ENCODE measurements at regions not wholly inside any gene's neighbourhood (a gene's known extent, or its start where the extent isn't known, plus 50 kb on each side); places are given as distances from the start of the nearest gene placed in this dataset.
"Not testable (repeated sequence)": the region's sequence is repeated elsewhere in the genome, so short reads cannot be mapped to it uniquely, and the experiment has no call there.

DNA sequence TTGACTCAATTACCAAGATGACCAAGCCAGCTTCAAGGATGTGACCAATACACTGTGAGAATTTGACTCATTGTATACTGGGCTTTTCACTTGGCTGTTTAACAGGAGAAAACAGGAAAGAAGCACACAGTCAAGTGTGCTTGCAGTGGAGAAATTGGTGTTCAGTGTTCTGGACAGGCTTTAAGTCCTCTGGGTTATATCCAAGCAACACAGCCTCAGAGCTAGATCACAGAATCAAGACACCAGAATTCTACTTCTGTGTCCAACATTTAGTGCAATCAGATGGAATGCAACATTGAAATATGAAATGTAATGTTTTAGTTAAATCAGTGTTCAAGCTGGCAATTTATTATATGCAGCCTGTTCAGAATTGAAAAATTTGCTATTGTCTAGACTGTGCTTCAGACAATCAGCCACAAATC is 694.4 kb downstream of the LTN1 start:
- Histone ChIP-seq H3K79me2 (ENCODE audit: low read length) (no peaks in the 10 kb centered on the region), H3K4me1 (ENCODE audit: low read length) (0 out of 2 replicates have a peak, but pooled peaks cover 4% of the 10 kb centered on the region), H3K36me3 (ENCODE audit: insufficient read depth, low read length) (no peaks in the 10 kb centered on the region), H3K27me3 (ENCODE audit: low read length) (no peaks in the 10 kb centered on the region), H4K20me1 (ENCODE audit: insufficient read depth, low read depth, low read length) (no peaks in the 10 kb centered on the region), H2AFZ (ENCODE audit: low read length) (no peak overlapping the region), H3K4me3 (ENCODE audit: low read length) (no peak overlapping the region), H3K9ac (ENCODE audit: low read length) (no peak overlapping the region), H3K9me3 (ENCODE audit: low read length) (no peaks in the 10 kb centered on the region), H3K9me2 (replicated peaks; ENCODE audit: insufficient read depth, low read length) (no peaks in the 10 kb centered on the region), H3K4me2 (ENCODE audit: low read depth, low read length, poor library complexity, severe bottlenecking) (no peak overlapping the region), H3K27ac (ENCODE audit: low read length) (no peak overlapping the region)
- DNase-seq, result no peak

DNA sequence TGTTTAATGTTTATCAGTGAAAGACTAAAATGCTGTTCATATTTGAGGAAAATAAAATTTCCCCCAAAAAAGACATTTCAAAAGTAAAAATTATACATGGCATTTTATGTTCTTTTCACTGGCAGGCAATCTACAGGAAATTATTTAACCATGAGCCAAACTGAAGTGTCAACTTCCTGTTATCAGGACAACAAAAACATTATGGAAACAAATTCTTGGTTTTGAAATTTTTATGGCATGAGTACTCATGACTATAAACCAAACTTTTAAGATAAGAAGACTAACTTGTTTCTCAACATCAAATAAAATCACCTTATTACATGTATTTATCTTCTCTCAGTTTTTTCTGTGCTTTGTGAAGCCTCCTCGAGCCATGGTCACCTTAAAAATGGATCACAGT is 698.6 kb downstream of the LTN1 start:
- H3K9me2 ChIP-seq (replicated peaks; ENCODE audit: insufficient read depth, low read length), result no peaks in the 10 kb centered on the region
- H3K79me2 ChIP-seq (ENCODE audit: low read length), result no peaks in the 10 kb centered on the region
- H4K20me1 ChIP-seq (ENCODE audit: insufficient read depth, low read depth, low read length), result no peaks in the 10 kb centered on the region
- no peaks in the 10 kb centered on the region; the same call in 1 of the 2 replicates for H3K27me3 ChIP-seq (ENCODE audit: low read length)
- DNase-seq, result no peak
- no peak overlapping the region for H3K9ac ChIP-seq (ENCODE audit: low read length)
- no peaks in the 10 kb centered on the region for H3K4me1 ChIP-seq (ENCODE audit: low read length)
- no peaks in the 10 kb centered on the region for H3K9me3 ChIP-seq (ENCODE audit: low read length)
- H3K4me3 ChIP-seq (ENCODE audit: low read length), result no peak overlapping the region
- H3K4me2 ChIP-seq (ENCODE audit: low read depth, low read length, poor library complexity, severe bottlenecking), result no peak overlapping the region
- H3K36me3 ChIP-seq (ENCODE audit: insufficient read depth, low read length), result no peaks in the 10 kb centered on the region
- H2AFZ ChIP-seq (ENCODE audit: low read length), result no peak overlapping the region
- H3K27ac ChIP-seq (ENCODE audit: low read length), result no peak overlapping the region

DNA sequence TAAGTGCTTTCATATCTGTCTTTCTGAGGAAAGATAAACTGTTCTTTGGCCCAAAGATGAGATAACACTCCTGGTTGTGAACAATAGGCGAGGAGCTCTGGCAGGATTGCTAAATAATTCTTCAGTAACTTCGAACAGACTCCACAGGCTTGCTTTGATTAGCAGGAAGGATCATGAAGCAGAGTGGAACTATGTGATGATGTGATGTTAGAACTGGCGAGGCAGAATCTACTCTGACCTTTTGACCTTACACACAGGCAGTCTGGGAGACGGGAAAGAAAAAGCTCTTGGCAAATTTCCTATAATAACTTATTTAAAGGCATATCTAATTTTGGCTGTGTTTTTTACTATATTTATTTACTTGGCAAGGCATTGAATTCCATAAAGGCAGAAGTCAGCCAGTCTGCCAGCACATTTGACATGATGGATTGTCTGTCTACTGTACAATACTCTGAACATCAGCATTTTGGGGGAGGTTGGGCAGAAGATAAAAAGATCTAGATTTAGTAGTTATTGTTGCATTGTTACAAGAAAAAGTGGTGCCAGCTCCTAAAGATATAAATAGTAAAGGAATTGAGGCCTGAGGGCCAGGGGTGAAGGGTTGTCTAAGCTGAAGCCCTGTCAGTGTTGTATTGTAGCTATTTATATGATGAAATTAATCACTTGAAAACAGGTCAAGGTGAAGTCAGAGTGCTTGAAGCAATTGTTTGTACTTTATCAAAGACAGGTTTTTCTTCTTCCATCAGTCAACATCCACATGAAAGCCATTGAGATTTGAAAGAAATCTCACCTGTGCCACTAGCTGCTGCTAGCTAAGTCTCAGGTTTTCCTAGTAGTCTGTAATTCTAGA is 708.8 kb downstream of the LTN1 start:
- no peaks in the 10 kb centered on the region for H3K36me3 ChIP-seq (ENCODE audit: insufficient read depth, low read length)
- H3K9ac ChIP-seq (ENCODE audit: low read length), result no peak overlapping the region
- no peaks in the 10 kb centered on the region for H3K4me1 ChIP-seq (ENCODE audit: low read length)
- H3K9me2 ChIP-seq (replicated peaks; ENCODE audit: insufficient read depth, low read length), result no peaks in the 10 kb centered on the region
- no peak for DNase-seq
- no peaks in the 10 kb centered on the region for H3K9me3 ChIP-seq (ENCODE audit: low read length)
- H3K27ac ChIP-seq (ENCODE audit: low read length), result no peak overlapping the region
- H3K4me3 ChIP-seq (ENCODE audit: low read length), result no peak overlapping the region
- no peaks in the 10 kb centered on the region for H3K79me2 ChIP-seq (ENCODE audit: low read length)
- no peaks in the 10 kb centered on the region; the same call in 1 of the 2 replicates for H3K27me3 ChIP-seq (ENCODE audit: low read length)
- no peak overlapping the region for H2AFZ ChIP-seq (ENCODE audit: low read length)
- no peaks in the 10 kb centered on the region for H4K20me1 ChIP-seq (ENCODE audit: insufficient read depth, low read depth, low read length)
- no peak overlapping the region for H3K4me2 ChIP-seq (ENCODE audit: low read depth, low read length, poor library complexity, severe bottlenecking)

DNA sequence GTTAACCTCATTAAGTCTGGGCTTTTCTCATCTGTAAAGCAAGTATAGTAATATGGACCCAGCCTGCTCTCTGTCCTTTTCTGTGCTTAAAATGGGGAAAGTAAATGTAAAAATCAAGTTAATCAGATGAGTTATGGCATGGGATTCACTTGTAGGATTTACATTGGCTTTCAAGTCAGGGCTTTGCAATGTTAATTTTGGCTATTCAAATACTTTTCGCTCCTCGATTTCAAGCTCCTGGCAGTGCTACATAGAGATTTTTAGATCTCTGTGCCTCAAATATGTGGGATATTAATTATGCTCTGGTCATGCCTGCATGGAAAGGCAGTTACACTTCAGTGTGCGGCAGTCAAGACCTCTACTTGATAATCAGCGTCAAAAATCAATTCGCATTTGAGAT is 709.8 kb downstream of the LTN1 start:
- Histone ChIP-seq H3K9me3 (ENCODE audit: low read length) (no peaks in the 10 kb centered on the region), H3K4me2 (ENCODE audit: low read depth, low read length, poor library complexity, severe bottlenecking) (no peak overlapping the region)
- DNase-seq, result no peak

DNA sequence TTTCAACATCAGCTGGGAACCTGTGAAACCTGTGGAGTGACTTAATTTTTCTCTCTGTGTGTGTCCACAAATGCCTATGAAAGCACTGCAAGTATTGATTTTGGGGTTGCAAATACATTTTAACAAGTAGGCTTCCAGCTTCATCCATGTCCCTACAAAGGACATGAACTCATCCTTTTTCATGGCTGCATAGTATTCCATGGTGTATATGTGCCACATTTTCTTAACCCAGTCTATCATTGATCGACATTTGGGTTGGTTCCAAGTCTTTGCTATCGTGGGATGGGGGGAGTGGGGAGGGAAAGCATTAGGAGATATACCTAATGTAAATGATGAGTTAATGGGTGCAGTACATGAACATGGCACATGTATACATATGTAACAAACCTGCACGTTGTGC is 711.3 kb downstream of the LTN1 start:
- H3K4me3 ChIP-seq (ENCODE audit: low read length); H3K9me2 ChIP-seq (replicated peaks; ENCODE audit: insufficient read depth, low read length); DNase-seq; H3K36me3 ChIP-seq (ENCODE audit: insufficient read depth, low read length); H4K20me1 ChIP-seq (ENCODE audit: insufficient read depth, low read depth, low read length); H3K4me2 ChIP-seq (ENCODE audit: low read depth, low read length, poor library complexity, severe bottlenecking); H3K79me2 ChIP-seq (ENCODE audit: low read length); H2AFZ ChIP-seq (ENCODE audit: low read length); H3K9me3 ChIP-seq (ENCODE audit: low read length); H3K9ac ChIP-seq (ENCODE audit: low read length); H3K27me3 ChIP-seq (ENCODE audit: low read length); H3K27ac ChIP-seq (ENCODE audit: low read length); H3K4me1 ChIP-seq (ENCODE audit: low read length): not testable (repeated sequence)

More for the DNA sequence above, 709.8 kb downstream of the LTN1 start:
- H3K27ac ChIP-seq (ENCODE audit: low read length), result no peak overlapping the region
- no peak overlapping the region for H3K9ac ChIP-seq (ENCODE audit: low read length)
- no peak overlapping the region for H2AFZ ChIP-seq (ENCODE audit: low read length)
- H3K36me3 ChIP-seq (ENCODE audit: insufficient read depth, low read length), result no peaks in the 10 kb centered on the region
- H3K4me3 ChIP-seq (ENCODE audit: low read length), result no peak overlapping the region
- H3K9me2 ChIP-seq (replicated peaks; ENCODE audit: insufficient read depth, low read length), result no peaks in the 10 kb centered on the region
- H3K79me2 ChIP-seq (ENCODE audit: low read length), result no peaks in the 10 kb centered on the region
- H3K4me1 ChIP-seq (ENCODE audit: low read length), result no peaks in the 10 kb centered on the region
- H3K27me3 ChIP-seq (ENCODE audit: low read length), result no peaks in the 10 kb centered on the region; the same call in 1 of the 2 replicates
- H4K20me1 ChIP-seq (ENCODE audit: insufficient read depth, low read depth, low read length), result no peaks in the 10 kb centered on the region

DNA sequence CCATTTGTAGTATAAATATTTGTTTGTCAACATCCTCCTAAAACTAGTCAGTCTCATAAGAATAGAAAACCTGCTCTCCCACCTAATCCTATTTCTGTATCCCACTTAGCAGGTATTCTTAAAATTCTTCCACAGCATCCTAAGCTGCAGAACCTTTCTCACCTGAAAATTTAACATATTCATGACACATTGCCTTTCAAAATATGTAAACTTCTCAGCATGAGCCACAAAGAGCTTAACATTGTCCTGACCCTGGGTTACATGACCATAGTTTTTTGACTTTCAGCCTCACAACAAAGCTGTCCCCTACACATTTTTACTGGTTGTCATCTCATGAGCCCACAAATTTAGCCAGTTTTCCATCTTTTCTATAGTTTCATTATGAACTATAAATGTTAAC is 712.1 kb downstream of the LTN1 start:
- Histone ChIP-seq H4K20me1 (ENCODE audit: insufficient read depth, low read depth, low read length) (no peaks in the 10 kb centered on the region), H2AFZ (ENCODE audit: low read length) (no peak overlapping the region), H3K36me3 (ENCODE audit: insufficient read depth, low read length) (no peaks in the 10 kb centered on the region), H3K27me3 (ENCODE audit: low read length) (no peaks in the 10 kb centered on the region; the same call in 1 of the 2 replicates), H3K4me3 (ENCODE audit: low read length) (no peak overlapping the region), H3K9me3 (ENCODE audit: low read length) (no peaks in the 10 kb centered on the region), H3K9ac (ENCODE audit: low read length) (no peak overlapping the region), H3K4me2 (ENCODE audit: low read depth, low read length, poor library complexity, severe bottlenecking) (no peak overlapping the region), H3K79me2 (ENCODE audit: low read length) (no peaks in the 10 kb centered on the region), H3K9me2 (replicated peaks; ENCODE audit: insufficient read depth, low read length) (no peaks in the 10 kb centered on the region), H3K27ac (ENCODE audit: low read length) (no peak overlapping the region), H3K4me1 (ENCODE audit: low read length) (no peaks in the 10 kb centered on the region)
- DNase-seq, result no peak

DNA sequence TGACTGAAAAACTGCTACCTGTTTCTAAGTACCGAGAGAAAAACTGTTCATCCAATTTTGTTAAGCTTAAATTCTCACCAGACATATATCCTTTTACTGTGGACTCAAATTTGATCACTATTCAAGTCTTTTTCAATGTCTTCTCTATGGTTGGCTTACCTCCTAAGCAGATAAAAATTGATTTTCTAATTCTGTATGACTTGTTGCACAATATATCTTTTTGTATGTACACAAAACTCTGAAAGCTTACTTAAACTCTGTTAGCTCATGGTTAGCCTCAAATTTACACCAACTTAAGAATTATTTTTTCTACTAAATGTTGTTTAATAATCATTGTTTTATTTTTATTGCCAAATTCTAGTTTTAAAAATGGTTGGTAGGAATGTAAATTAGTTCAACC is 715.4 kb downstream of the LTN1 start:
- no peaks in the 10 kb centered on the region for H3K9me2 ChIP-seq (replicated peaks; ENCODE audit: insufficient read depth, low read length)
- no peaks in the 10 kb centered on the region for H4K20me1 ChIP-seq (ENCODE audit: insufficient read depth, low read depth, low read length)
- H3K4me3 ChIP-seq (ENCODE audit: low read length), result no peak overlapping the region
- H3K27ac ChIP-seq (ENCODE audit: low read length), result no peak overlapping the region
- H3K4me1 ChIP-seq (ENCODE audit: low read length), result no peaks in the 10 kb centered on the region
- no peaks in the 10 kb centered on the region for H3K27me3 ChIP-seq (ENCODE audit: low read length)
- no peak overlapping the region for H3K9ac ChIP-seq (ENCODE audit: low read length)
- no peaks in the 10 kb centered on the region for H3K36me3 ChIP-seq (ENCODE audit: insufficient read depth, low read length)
- no peak overlapping the region for H3K4me2 ChIP-seq (ENCODE audit: low read depth, low read length, poor library complexity, severe bottlenecking)
- DNase-seq, result no peak
- H3K79me2 ChIP-seq (ENCODE audit: low read length), result no peaks in the 10 kb centered on the region
- no peaks in the 10 kb centered on the region for H3K9me3 ChIP-seq (ENCODE audit: low read length)
- H2AFZ ChIP-seq (ENCODE audit: low read length), result no peak overlapping the region

DNA sequence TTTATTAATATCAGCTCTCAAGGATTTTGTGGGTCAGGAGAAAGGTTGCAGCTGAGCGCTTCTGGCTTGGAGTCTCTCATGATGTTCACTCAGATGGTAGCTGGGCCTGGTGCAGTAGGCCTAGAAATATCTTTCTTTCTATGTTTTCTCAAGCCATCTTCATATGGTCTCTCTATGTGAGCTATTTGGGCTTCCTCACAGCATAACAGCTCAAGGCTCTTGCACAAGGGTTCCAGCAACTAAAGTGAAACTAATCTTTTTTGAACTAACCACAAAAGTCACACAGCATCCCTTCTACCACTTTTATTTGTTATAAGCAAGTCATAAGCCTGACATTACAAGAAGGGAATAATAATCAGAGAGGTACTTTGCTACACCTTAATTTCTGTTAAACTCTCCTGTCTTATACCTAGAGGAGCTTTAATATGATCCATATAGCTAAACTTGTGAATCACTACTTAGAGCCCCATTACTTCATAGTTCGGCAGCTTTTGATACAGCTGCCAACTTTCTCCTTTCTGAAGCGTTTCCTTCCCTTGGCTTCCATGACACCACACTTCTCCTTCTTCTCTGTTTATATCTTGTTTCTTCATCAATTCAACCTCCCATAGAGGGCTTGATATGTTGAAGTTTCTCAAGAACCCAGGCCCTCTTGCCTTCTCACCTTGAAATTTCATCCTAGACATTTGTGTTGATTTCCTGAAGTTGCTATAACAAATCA is 720.2 kb downstream of the LTN1 start:
- Histone ChIP-seq H3K9me3 (ENCODE audit: low read length) (no peaks in the 10 kb centered on the region), H3K4me2 (ENCODE audit: low read depth, low read length, poor library complexity, severe bottlenecking) (no peak overlapping the region), H4K20me1 (ENCODE audit: insufficient read depth, low read depth, low read length) (no peaks in the 10 kb centered on the region), H3K9me2 (replicated peaks; ENCODE audit: insufficient read depth, low read length) (no peaks in the 10 kb centered on the region), H2AFZ (ENCODE audit: low read length) (no peak overlapping the region), H3K27ac (ENCODE audit: low read length) (no peak overlapping the region), H3K79me2 (ENCODE audit: low read length) (no peaks in the 10 kb centered on the region), H3K36me3 (ENCODE audit: insufficient read depth, low read length) (no peaks in the 10 kb centered on the region), H3K4me1 (ENCODE audit: low read length) (no peaks in the 10 kb centered on the region), H3K27me3 (ENCODE audit: low read length) (no peaks in the 10 kb centered on the region), H3K9ac (ENCODE audit: low read length) (no peak overlapping the region), H3K4me3 (ENCODE audit: low read length) (no peak overlapping the region)
- DNase-seq, result no peak
